ENCODE measurements at regions not wholly inside any gene's neighbourhood (a gene's known extent, or its start where the extent isn't known, plus 50 kb on each side); places are given as distances from the start of the nearest gene placed in this dataset.

- peaks cover 6% of the 10 kb centered on the region for H3K27me3 Mint-ChIP-seq (ENCODE audit: low read depth)
- ChIA-PET CTCF (interaction anchor here (0.5 to 0.8 kb wide), 2 partner anchors 42 to 71 kb away, joined by 3 to 4 read pairs; no protein-coding TSS in a partner anchor), POLR2A (no interaction called here)
- ATAC-seq (no peak), DNase-seq (ENCODE audit: low spot score) (no peak)
- H3K27ac Mint-ChIP-seq, result no peak overlapping the region
- no peak overlapping the region for H3K4me3 Mint-ChIP-seq
- peaks cover 7% of the 10 kb centered on the region for H3K4me1 Mint-ChIP-seq
- H3K9me3 Mint-ChIP-seq, result no peaks in the 10 kb centered on the region
- H3K36me3 Mint-ChIP-seq, result 0 out of 2 replicates have a peak, but pooled peaks cover 2% of the 10 kb centered on the region
- TF ChIP-seq ZNF416 (CRISPR knock-in tag; IDR thresholded peaks at IDR 0.05) (no peak), ZNF512 (CRISPR knock-in tag; IDR thresholded peaks at IDR 0.05; ENCODE audit: borderline replicate concordance) (no peak), ATF6 (CRISPR knock-in tag; IDR thresholded peaks at IDR 0.05) (no peak), E2F5 (CRISPR knock-in tag; IDR thresholded peaks at IDR 0.05) (no peak), JAZF1 (CRISPR knock-in tag; IDR thresholded peaks at IDR 0.05) (no peak), PREB (CRISPR knock-in tag; IDR thresholded peaks at IDR 0.05; ENCODE audit: borderline replicate concordance) (no peak), FOXP4 (CRISPR knock-in tag; IDR thresholded peaks at IDR 0.05) (no peak), ZMAT4 (CRISPR knock-in tag; IDR thresholded peaks at IDR 0.05) (no peak), ATF1 (CRISPR knock-in tag; IDR thresholded peaks at IDR 0.05) (no peak), FOXP1 (CRISPR knock-in tag; IDR thresholded peaks at IDR 0.05; ENCODE audit: borderline replicate concordance) (no peak), ERG (CRISPR knock-in tag; IDR thresholded peaks at IDR 0.05) (no peak), KAT7 (CRISPR knock-in tag; IDR thresholded peaks at IDR 0.05; ENCODE audit: borderline replicate concordance) (no peak), ZNF425 (CRISPR knock-in tag; conservative IDR thresholded peaks at IDR 0.05) (no peak), E2F4 (CRISPR knock-in tag; IDR thresholded peaks at IDR 0.05; ENCODE audit: borderline replicate concordance, low read depth) (no peak), CTCF (IDR thresholded peaks at IDR 0.05) (no peak), ZNF532 (CRISPR knock-in tag; IDR thresholded peaks at IDR 0.05; ENCODE audit: borderline replicate concordance) (no peak)
Observed at GRCh38 chr6:40956936-40957335, 82.1 kb downstream of the UNC5CL start.
